K562 (cell line): ENCODE measurements at regions not wholly inside any gene's neighbourhood (a gene's known extent, or its start where the extent isn't known, plus 50 kb on each side); places are given as distances from the start of the nearest gene placed in this dataset.

Experiments
- ATAC-seq: fragments of 200-7000 bp; cut with Tn5 transposase; 3 replicates; pipeline ENCODE4 v1.9.1; 2020; ENCODE audit warnings: moderate library complexity
- BruUV-seq: library from RNA; stranded (reverse); fragments of 400-500 nt; replicated peaks from 2 replicates; lab custom pipeline; 2021; lab: Mats Ljungman, UMichigan
- CTCF ChIA-PET: fragments of 300-600 bp; formaldehyde crosslinking; extraction: SDS; loops from one replicate; lab custom pipeline; 2021; ENCODE audit warnings: low intra/inter-chr PET ratio; lab: Yijun Ruan, JAX
- POLR2A ChIA-PET: fragments of 300-600, 350-650 bp; sonication (Branson Sonifier 250); formaldehyde crosslinking; extraction: SDS; loops from one replicate; lab custom pipeline; 2021; ENCODE audit warnings: antibody characterized with exemption, inconsistent platforms; lab: Yijun Ruan, JAX
- DNase-seq, 4 experiments: peaks; one replicate each; pipeline versions ENCODE4 v3.0.0 to v3.0.0-alpha.2; 2011 to 2018; ENCODE audit warnings: low spot score in 3 of 4, mixed read lengths in 3 of 4; ENCODE audit errors: extremely low read depth in 1 of 4
- FAIRE-seq: peaks from 2 replicates; lab custom pipeline; 2011; peaks lifted over from hg19 to GRCh38; lab: Jason Lieb, UNC
- H2AFZ ChIP-seq: 2 replicates; pipeline ENCODE4 v1.6.0; 2011; ENCODE audit warnings: low read depth, low read length, control low read depth, inconsistent platforms
- H3K27ac ChIP-seq: fragments of 200-600 bp; 3 replicates; pipeline ENCODE4 v1.8.0; 2011; ENCODE audit warnings: low read depth, mild to moderate bottlenecking, control low read depth, inconsistent platforms, low read length, moderate library complexity, mixed read lengths; ENCODE audit errors: extremely low read depth
- H3K27me3 ChIP-seq, 2 experiments: fragments of 300-600 bp in 1 of 2; 2 replicates in 1 of 2; 3 replicates in 1 of 2; pipeline versions ENCODE4 v1.6.0 to v1.8.0; 2011; ENCODE audit warnings: inconsistent platforms in 2 of 2, low read length in 2 of 2, mild to moderate bottlenecking in 1 of 2, mixed read lengths in 1 of 2, moderate library complexity in 1 of 2; ENCODE audit not compliant: control insufficient read depth in 2 of 2, insufficient read depth in 2 of 2
- H3K36me3 ChIP-seq: fragments of 300-600 bp; 3 replicates; pipeline ENCODE4 v1.8.0; 2011; ENCODE audit warnings: mild to moderate bottlenecking, low read length, inconsistent platforms; ENCODE audit not compliant: control insufficient read depth, insufficient read depth
- H3K4me1 ChIP-seq, 2 experiments: fragments of 200-600 bp in 1 of 2; replicated peaks in 1 of 2; 2 replicates in 1 of 2; 3 replicates in 1 of 2; pipeline versions ENCODE4 v1.5.1 to v1.8.0; 2011; ENCODE audit warnings: inconsistent platforms in 2 of 2, low read length in 2 of 2, mild to moderate bottlenecking in 1 of 2, mixed read lengths in 1 of 2, moderate library complexity in 1 of 2; ENCODE audit not compliant: control insufficient read depth in 2 of 2, insufficient read depth in 2 of 2
- H3K4me2 ChIP-seq: 2 replicates; pipeline ENCODE4 v1.6.1; 2011; ENCODE audit warnings: low read length, control low read depth, inconsistent platforms, mixed read lengths; ENCODE audit not compliant: insufficient read depth
- H3K4me3 ChIP-seq: fragments of 200-600 bp; sonication (generic), shearing (Covaris generic); 2 replicates; pipeline ENCODE4 v1.5.1; 2016; ENCODE audit warnings: control low read depth, inconsistent platforms
- H3K79me2 ChIP-seq: fragments of 200-600 bp; 3 replicates; pipeline ENCODE4 v1.8.0; 2011; ENCODE audit warnings: low read length, inconsistent platforms; ENCODE audit not compliant: control insufficient read depth, insufficient read depth
- H3K9ac ChIP-seq, 2 experiments: 2 replicates each; pipeline versions ENCODE4 v1.6.0 to v1.6.1; 2011; ENCODE audit warnings: low read depth in 2 of 2, low read length in 2 of 2, control low read depth in 1 of 2, inconsistent platforms in 1 of 2, mild to moderate bottlenecking in 1 of 2, mixed read lengths in 1 of 2; ENCODE audit not compliant: insufficient read depth in 1 of 2
- H3K9me1 ChIP-seq: one replicate; pipeline ENCODE4 v1.6.0; 2011; ENCODE audit warnings: inconsistent platforms, mild to moderate bottlenecking, low read length, moderate library complexity; ENCODE audit not compliant: control insufficient read depth, insufficient read depth
- H3K9me3 ChIP-seq: replicated peaks from 2 replicates; pipeline ENCODE4 v1.5.1; 2011; ENCODE audit warnings: low read depth, low read length, inconsistent platforms; ENCODE audit not compliant: control insufficient read depth, insufficient read depth
- H4K20me1 ChIP-seq: replicated peaks from 2 replicates; pipeline ENCODE4 v1.6.1; 2011; ENCODE audit warnings: low read length, inconsistent platforms, mixed read lengths; ENCODE audit not compliant: control insufficient read depth, insufficient read depth
- BRF1 ChIP-seq: IDR thresholded peaks from 3 replicates; pipeline ENCODE4 v1.6.1; 2011; ENCODE audit warnings: borderline replicate concordance, mild to moderate bottlenecking; ENCODE audit not compliant: insufficient read length; ENCODE audit errors: extremely low read depth
- DIDO1 ChIP-seq: fragments of 450-650 bp; IDR thresholded peaks from 2 replicates; pipeline ENCODE4 v1.6.1; 2016; ENCODE audit warnings: low read depth, missing biosample characterization, missing genetic modification characterization
- HMBOX1 ChIP-seq: sonication (generic); IDR thresholded peaks from 2 replicates; pipeline ENCODE4 v1.6.1; 2016
- MED1 ChIP-seq: sonication (generic); formaldehyde crosslinking; IDR thresholded peaks from 2 replicates; pipeline ENCODE4 v1.8.1; 2023; ENCODE audit warnings: missing genetic modification reagents, borderline replicate concordance
- MYBL2 ChIP-seq, 2 experiments: fragments of 450-650 bp in 1 of 2; sonication (generic) in 1 of 2; formaldehyde crosslinking in 1 of 2; IDR thresholded peaks; 2 replicates each; pipeline versions ENCODE4 v1.6.1 to v1.8.1; 2017 to 2022; ENCODE audit warnings: borderline replicate concordance in 1 of 2, inconsistent platforms in 1 of 2, low read depth in 1 of 2, mild to moderate bottlenecking in 1 of 2, missing genetic modification reagents in 1 of 2, moderate library complexity in 1 of 2
- NONO ChIP-seq, 2 experiments: fragments of 200-400 bp in 1 of 2; fragments of 450-650 bp in 1 of 2; formaldehyde crosslinking in 1 of 2; IDR thresholded peaks; 2 replicates each; pipeline ENCODE4 v1.6.1; 2017; ENCODE audit warnings: low read depth in 2 of 2, mild to moderate bottlenecking in 2 of 2, moderate library complexity in 2 of 2, low read length in 1 of 2
- THRB ChIP-seq: fragments of 450-650 bp; formaldehyde crosslinking; conservative IDR thresholded peaks from 2 replicates; pipeline ENCODE4 v1.4.0; 2022; ENCODE audit warnings: mild to moderate bottlenecking, missing genetic modification characterization
- ZNF780A ChIP-seq: fragments of 250-450 bp; sonication (Bioruptor Pico); IDR thresholded peaks from 2 replicates; pipeline ENCODE4 v1.5.0; 2021; ENCODE audit warnings: mild to moderate bottlenecking
- WGBS: fragments of 100-300 bp; shearing (Covaris generic); methylation state at CpG from one replicate; pipeline ENCODE4 v1.1.6; 2016; ENCODE audit warnings: low coverage, mixed read lengths; ENCODE audit not compliant: insufficient coverage; ENCODE audit errors: missing lambda C conversion rate; 5-methylcytosine and 5-hydroxymethylcytosine counted together
- in situ Hi-C: fragments of 300-500 bp; cut with MboI; formaldehyde crosslinking; loops from 4 replicates; pipeline ENCODE4 v1.15.0; 2018; ENCODE audit warnings: inconsistent platforms, mixed read lengths
- intact Hi-C: fragments of 100-400 bp; cut with micrococcal nuclease; formaldehyde crosslinking; loops from 2 replicates; pipeline ENCODE4 v1.14.2; 2022

- H3K4me1 ChIP-seq: no peaks in the 10 kb centered on the region
- TF ChIP-seq THRB (CRISPR knock-in tag) (no peak), NONO (IDR thresholded peaks at IDR 0.05; ENCODE audit: low read depth in 2 of 2, low read length in 1 of 2) (no peak), MYBL2 (IDR thresholded peaks at IDR 0.05; ENCODE audit: low read depth) (no peak), MYBL2 (CRISPR knock-in tag; IDR thresholded peaks at IDR 0.05; ENCODE audit: borderline replicate concordance) (no peak), MED1 (CRISPR knock-in tag) (no peak), HMBOX1 (no peak), BRF1 (no peak), DIDO1 (tag) (no peak), ZNF780A (CRISPR knock-in tag) (no peak)
- no peak overlapping the region for H3K4me3 ChIP-seq
- no peaks in the 10 kb centered on the region for H3K36me3 ChIP-seq
- H3K9me3 ChIP-seq: no peaks in the 10 kb centered on the region
- H3K4me2 ChIP-seq: no peak overlapping the region
- ChIA-PET POLR2A (no interaction called here), CTCF (no interaction called here)
- no peaks in the 10 kb centered on the region; a peak in 1 of 5 replicates for H3K27me3 ChIP-seq
- H3K9ac ChIP-seq: no peak overlapping the region
- no peak overlapping the region for H3K27ac ChIP-seq
- in situ Hi-C loops: no loop called here
- intact Hi-C loops: no loop called here
- no peaks in the 10 kb centered on the region for H4K20me1 ChIP-seq
- no peaks in the 10 kb centered on the region for H3K79me2 ChIP-seq
- DNase-seq (no peak), ATAC-seq (no peak), FAIRE-seq (no peak)
- 0% methylated on average over 8 of the region's 9 CpGs for WGBS
- no peak overlapping the region for H2AFZ ChIP-seq
- H3K9me1 ChIP-seq: no peaks in the 10 kb centered on the region
- no TSS peak for BruUV-seq
These were observed 267.7 kb downstream of the GADD45G start for GRCh38 chr9:89872426-89872912.
